HPDE6-E6E7 (cell line): ENCODE measurements at regions not wholly inside any gene's neighbourhood (a gene's known extent, or its start where the extent isn't known, plus 50 kb on each side); places are given as distances from the start of the nearest gene placed in this dataset.
"Not testable (repeated sequence)": the region's sequence is repeated elsewhere in the genome, so short reads cannot be mapped to it uniquely, and the experiment has no call there.

Experiments used
- DNase-seq: peaks from one replicate; pipeline ENCODE4 v3.0.0; 2011; ENCODE audit warnings: missing footprints; ENCODE audit errors: extremely low spot score

GRCh38 chr4:137468836-137469235 lies 63.5 kb downstream of the PCDH18 start:
- DNase-seq: no peak

DNA sequence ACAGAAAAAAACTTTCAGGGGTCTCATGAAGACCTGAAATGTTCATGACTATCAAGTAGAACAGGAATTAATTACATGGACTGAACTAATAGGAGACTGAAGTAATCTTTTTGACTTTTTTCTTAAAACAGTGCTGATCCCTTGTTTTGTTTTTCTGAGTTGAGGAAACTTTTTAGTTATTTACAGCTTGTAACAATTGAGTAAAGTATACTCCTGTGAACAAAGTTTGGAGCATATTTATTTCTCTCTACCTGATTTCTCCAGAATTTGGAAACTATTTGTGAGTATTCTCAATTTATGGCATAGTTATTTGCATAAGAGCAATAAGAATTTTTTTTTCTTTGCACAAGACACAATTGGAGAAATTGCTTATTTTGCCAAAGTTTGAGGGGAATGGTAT lies 64.8 kb downstream of the PCDH18 start:
- no peak for DNase-seq

- no peak for DNase-seq
Measured at GRCh38 chr4:137463377-137464003, 68.8 kb downstream of the PCDH18 start.

DNA sequence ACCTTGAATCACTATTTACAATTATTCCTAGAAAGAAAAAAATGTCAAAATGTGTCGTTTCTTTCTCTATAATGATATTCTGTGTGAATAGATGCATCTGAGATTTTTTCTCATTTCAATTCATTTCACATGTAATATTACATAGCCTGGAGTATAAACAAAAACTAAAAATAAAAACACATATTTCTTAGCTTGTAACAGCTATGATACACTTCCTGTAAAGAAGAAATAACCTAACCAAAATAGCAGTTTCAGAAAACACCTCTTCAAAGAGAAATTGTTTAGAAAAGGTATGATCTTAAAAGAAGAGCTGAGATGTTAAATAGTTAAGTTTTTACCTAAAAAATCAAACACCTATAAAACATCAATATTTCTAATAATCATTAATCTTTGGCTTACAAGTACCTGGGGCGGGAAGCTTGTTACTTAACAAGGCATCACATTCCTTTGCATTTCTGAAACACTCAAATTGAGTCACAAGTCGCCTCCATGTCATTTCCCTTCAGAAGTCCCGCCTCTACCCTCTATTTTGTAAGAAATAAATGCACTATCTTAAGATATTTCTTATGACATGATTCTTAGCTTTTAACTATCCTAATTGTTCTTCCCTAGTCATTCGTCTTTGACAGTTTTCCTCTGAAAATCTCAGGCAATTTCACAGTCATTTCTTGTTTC lies 76.5 kb downstream of the PCDH18 start:
- no peak for DNase-seq

- no peak for DNase-seq
Measured at GRCh38 chr4:137454767-137455166, 77.5 kb downstream of the PCDH18 start.

- no peak for DNase-seq
Measured at GRCh38 chr4:137452799-137453198, 79.5 kb downstream of the PCDH18 start.

DNA sequence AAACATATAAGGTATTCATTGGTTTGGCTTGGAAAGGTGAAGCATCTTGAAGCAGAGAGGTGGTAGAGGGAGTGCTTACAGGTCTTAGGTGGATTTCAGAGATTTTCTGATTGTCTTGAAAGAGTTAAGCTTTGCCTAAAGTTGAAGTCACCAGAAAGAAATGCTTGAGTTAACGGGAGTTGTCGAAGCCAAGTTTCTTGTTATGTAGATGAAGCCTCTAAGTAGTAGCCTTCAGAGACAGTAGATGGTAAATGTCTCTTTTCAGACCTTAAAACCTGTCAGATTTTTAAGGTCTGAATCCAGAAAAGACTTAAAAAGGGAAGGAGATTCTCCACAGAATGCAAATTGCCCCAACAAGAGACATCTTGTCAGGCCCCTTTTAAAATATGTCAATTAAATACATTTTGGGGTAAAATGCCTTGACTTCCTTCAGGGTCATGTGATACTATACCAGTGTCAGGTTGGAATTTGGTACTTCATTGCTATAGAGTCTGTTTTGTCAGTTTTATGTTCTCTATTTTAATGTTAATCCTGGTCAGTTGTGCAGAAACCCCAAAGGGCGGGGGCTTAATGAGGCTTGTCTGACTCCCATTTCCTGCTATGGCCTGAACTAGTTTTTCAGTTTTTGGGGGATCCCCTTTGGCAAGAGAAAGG lies 81.0 kb downstream of the PCDH18 start:
- no peak for DNase-seq

DNA sequence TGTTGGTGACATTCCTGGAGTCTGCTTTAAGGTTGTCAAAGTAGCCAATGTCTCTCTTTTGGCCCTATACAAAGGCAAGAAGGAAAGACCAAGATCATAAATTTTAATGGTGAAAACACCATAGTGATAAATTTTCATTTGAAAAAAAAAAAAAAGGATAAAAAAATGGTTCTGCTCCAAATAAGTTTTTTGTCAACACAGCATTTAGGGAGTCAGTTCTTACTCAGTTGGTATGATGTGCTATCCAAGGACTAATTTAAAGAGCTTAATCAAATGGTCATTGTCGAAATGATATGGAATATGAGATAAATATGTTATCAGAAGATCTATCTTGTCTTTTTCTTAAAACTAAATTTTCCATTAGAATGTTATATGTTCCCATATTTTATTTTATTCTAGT lies 83.9 kb downstream of the PCDH18 start:
- DNase-seq: no peak

DNA sequence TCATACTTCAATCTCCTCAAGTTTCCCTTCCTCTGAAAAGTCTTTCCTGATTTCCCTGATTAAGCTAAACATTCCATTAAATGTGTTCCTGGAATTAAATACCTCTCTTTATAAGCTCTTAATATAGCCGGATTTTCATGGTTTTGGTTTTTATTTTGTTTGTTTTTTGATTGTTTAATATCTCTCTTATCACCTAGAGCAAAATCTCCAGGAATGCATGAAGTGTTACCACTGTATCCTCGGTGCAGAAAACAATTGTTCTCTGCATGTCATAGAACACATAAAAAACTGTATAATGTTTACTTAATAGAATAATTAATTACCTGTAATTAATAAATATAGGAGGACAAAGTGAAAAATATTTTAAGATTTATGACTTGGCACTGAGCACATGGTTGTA lies 86.2 kb downstream of the PCDH18 start:
- DNase-seq: no peak

GRCh38 chr4:137443031-137443800 lies 89.1 kb downstream of the PCDH18 start:
- no peak for DNase-seq

DNA sequence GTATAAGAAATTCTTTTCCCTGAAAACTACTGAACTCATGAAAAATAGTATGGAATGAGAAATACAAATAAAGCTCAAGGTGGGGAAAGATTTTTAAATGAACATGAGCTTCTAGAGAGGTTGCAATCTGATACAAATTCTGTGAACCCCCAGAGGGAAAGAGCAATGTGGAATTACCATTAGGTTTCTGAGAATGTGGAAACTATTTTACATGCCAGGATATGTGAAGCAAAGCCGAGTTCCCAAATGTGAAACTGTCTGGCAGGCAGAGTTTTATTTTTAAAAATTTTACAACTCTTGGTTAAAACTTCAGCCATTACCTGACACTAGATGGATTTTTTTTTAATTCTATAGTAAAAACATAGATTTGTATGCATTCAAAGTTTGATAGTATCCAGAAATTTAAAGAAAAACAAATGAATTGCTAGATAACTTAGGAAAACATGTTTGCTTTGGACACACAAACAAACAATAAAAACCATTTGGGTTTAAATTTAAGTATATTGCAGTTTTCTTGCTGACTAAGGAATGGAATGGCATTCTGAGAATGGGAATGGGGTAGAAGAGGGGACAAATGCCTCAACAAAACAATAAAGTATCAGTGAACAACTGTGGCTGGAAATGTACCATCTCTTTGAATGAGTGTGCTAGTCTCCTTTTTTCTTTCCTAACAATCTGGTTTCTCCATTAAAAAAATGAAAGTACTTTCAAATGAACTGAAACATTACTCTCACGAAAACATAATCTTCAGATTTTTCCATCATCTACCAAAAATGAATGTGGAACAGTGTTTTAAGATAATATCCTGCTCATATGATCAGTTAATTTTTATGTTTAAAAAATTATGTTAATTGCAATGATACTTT lies 99.6 kb downstream of the PCDH18 start:
- no peak for DNase-seq

GRCh38 chr4:137430171-137430570 lies 102.1 kb downstream of the PCDH18 start:
- no peak for DNase-seq

DNA sequence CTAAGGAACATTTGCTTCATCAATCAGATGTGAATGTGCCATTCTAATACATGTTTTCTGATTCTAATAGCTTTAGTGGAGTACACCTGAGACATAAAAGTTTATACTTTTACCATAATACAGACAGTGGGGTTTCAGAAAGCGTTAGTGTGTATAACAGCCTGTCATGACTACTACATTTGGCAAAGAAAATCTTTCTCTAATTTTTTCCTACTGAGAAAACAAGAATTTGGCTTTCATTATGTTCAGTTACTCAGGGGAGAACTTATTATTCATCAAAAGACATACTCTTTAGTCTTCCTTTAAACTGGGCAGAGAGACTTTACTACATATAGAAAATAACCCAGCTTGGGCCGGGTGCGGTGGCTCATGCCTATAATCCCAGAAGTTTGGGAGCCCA lies 104.9 kb downstream of the PCDH18 start:
- DNase-seq: no peak

GRCh38 chr4:137425281-137425680 lies 107.0 kb downstream of the PCDH18 start:
- no peak for DNase-seq

- no peak for DNase-seq
Measured at GRCh38 chr4:137422666-137423065, 109.6 kb downstream of the PCDH18 start.

- no peak for DNase-seq
Measured at GRCh38 chr4:137421796-137422195, 110.5 kb downstream of the PCDH18 start.

DNA sequence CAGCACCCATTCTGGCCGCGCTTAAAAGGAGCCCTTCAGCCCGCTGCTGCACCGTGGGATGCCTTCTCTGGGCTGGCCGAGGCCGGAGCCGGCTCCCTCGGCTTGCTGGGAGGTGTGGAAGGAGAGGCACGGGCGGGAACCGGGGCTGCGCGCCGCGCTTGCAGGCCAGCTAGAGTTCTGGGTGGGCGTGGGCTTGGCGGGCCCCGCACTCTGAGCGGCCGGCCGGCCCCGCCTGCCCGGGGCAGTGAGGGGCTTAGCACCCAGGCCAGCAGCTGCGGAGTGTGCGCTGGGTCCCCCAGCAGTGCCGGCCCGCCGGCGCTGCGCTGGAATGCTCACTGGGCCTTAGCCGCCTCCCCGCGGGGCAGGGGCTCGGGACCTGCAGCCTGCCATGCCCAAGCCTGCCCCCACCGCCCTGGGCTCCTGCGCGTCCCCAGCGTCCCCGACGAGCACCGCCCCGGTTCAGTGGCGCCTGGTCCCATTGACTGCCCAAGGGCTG lies 111.3 kb downstream of the PCDH18 start:
- no peak for DNase-seq

GRCh38 chr4:137417676-137418075 lies 114.6 kb downstream of the PCDH18 start:
- DNase-seq: no peak

GRCh38 chr4:137414802-137415201 lies 117.5 kb downstream of the PCDH18 start:
- no peak for DNase-seq

- no peak for DNase-seq
Measured at GRCh38 chr4:137408527-137409177, 123.6 kb downstream of the PCDH18 start.

GRCh38 chr4:137405833-137406232 lies 126.5 kb downstream of the PCDH18 start:
- DNase-seq: not testable (repeated sequence)
